GM21367 (cell line): ENCODE measurements at regions not wholly inside any gene's neighbourhood (a gene's known extent, or its start where the extent isn't known, plus 50 kb on each side); places are given as distances from the start of the nearest gene placed in this dataset.

Source experiments
- ATAC-seq: cut with Tn5 transposase; IDR thresholded peaks from one replicate; pipeline ENCODE4 v1.9.1; 2021; ENCODE audit not compliant: unreplicated experiment

- no peak for ATAC-seq
These were observed 65.8 kb upstream of the GPRIN3 start for GRCh38 chr4:89373394-89373793.

GRCh38 chr4:89371614-89372013, 64.0 kb upstream of the GPRIN3 start:
- no peak for ATAC-seq

- ATAC-seq, result no peak
These were observed 62.0 kb upstream of the GPRIN3 start for GRCh38 chr4:89369581-89369980.

DNA sequence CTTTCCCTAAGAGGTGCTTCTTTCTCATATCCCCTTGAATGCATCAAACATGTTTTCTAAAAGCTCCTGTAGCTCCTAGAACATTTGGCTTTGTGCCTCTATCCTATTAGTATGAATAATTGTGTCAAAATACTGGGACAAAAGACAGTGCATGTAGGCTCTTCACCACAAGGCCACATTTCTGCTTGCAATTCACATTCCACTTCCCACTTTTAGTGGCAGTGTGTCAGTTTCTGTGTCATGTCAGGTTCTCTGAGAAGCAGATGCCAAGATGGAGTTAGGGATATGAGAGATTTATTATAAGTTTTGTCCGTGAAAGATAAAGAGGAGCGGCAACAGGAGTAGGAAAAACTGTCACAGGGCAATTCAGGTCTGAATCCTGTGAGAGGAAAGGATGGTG, 61.3 kb upstream of the GPRIN3 start:
- no peak for ATAC-seq

GRCh38 chr4:89365776-89366175, 58.2 kb upstream of the GPRIN3 start:
- ATAC-seq, result no peak

DNA sequence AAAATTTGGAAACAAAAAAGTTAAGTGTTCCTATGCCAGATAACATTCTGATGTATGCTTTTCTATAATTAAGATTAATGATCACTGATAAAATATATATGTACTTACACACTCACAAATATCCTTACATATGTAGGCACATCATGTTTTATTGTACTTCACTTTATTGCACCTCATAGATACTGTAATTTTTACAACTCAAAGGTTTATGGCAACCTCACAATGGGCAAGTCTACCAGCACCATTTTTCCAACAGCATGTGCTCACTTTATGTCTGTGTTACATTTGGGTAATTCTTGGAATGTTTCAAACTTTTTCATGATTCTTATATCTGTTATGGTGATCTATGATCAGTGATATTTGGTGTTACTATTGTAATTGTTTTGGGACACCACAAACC, 57.8 kb upstream of the GPRIN3 start:
- no peak for ATAC-seq

DNA sequence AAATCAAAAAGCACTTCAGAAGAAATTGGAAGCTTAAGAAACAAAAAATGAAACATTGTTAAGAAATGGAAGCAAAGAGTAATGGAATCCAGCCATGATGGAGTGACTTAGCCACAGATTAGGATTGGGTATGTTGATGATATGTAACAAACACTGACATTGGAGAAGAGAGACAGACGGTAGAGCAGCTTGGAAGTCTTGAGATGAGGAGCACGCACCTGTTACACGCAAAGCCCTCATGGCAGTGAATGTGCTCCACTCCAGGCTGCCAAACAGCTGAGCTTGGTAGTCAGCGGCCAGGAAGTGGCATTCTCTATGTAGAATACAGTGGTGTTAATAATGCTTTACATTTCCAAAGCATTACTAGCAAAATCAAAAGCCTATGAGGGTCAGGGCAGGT, 56.9 kb upstream of the GPRIN3 start:
- no peak for ATAC-seq

DNA sequence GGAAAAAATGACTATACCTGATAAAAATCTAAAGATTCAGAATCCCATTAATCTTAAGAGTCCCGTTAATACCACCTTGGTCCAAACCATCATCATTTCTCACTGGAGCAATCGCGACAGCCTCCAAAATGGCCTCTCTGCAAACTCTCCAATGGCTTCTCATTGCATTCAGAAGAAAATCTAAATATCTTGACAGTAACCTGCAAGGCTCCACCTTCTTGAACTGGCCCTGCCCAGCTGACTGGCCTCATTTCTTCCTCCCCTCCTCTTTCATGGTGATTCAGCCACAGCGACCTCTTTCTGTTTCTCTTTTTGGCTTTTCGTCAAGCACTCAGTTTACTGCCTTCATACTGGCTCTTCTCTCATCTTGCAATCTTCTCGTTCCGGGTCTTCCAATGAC, 56.2 kb upstream of the GPRIN3 start:
- ATAC-seq, result no peak

- ATAC-seq, result no peak
These were observed 51.5 kb upstream of the GPRIN3 start for GRCh38 chr4:89358935-89359638.

DNA sequence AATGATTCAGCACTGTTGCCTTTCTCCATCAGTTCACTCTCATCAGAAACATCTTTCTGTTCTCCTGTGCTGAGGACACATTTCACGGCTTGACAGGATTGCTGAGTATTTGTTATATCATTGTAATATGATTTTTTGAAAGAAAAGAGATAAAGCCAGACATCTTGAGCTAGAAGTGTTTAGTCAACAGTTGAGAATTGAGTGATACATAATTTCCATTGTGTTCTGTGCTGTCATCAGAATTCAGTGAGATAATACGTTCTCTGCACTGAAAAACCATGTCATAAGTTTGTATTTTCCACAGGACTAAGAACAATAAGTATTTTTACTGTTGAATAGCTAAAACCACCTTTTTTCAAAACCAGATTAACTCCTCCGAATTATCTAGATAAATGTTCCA, 50.2 kb upstream of the GPRIN3 start:
- no peak for ATAC-seq
